GM21390 (cell line): ENCODE measurements at regions not wholly inside any gene's neighbourhood (a gene's known extent, or its start where the extent isn't known, plus 50 kb on each side); places are given as distances from the start of the nearest gene placed in this dataset.
A peak's percentile ranks its signal among the peaks of the same experiment; 100 is the strongest.

Experiments used
- ATAC-seq: cut with Tn5 transposase; IDR thresholded peaks from one replicate; pipeline ENCODE4 v1.9.1; 2021; ENCODE audit not compliant: unreplicated experiment

DNA sequence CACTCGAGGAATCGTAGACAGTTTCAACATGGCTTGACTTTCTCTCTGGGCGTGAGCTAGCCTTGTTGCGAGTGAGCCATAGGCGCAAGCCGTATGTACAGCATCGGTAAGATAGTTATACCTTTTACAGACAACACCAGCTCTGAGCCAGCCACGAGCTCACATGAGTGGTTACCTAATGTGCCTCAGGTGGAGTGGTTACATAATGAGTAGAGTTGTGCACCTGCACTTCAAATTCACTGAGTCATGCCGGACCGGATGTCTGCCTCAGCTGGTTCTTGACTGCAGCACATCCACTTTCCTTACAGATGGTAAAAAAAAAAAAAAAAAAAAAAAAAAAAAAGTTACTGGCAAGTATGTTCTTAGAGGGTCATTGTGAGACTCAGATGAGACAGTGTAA is 360.4 kb upstream of the NR5A2 start:
- no peak for ATAC-seq

DNA sequence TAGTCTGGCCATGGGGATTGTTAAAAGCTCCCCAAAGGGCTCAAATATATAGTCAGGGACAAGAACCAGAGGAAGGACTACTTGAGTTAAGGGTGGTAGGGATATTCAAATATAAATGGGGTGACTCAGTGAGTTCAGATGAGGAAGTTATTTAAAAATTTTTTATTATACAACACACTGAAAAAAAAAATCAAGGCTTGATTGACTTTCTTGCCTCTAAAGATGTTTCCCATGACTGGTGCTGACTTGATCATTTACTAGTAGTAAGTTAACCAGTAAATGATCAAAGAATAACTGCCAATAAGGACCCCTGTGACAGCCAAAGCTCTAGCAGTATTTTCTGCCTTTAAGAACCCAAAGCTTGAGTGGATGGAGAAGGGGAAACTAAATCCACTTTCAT is 357.6 kb upstream of the NR5A2 start:
- ATAC-seq: no peak

DNA sequence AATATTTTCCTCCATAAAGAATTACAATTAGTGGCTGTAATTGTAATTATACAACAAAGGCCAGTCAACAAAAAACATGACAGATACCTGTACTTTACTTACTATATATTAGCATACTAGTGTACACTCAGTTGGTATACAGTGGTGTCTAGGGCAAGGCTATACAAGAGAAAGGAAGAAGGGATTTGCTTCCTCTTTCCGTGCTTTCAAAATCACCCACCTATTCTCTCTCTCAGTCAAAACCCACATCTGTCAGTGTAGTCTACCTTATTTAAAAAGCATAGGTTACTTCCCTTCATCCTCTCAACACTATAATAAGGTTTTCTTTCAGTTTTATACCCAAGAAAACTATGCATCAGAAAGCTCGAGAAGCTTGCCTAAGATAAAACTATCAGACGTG is 355.8 kb upstream of the NR5A2 start:
- no peak for ATAC-seq

GRCh38 chr1:199675937-199676336 is 351.6 kb upstream of the NR5A2 start:
- ATAC-seq: no peak

DNA sequence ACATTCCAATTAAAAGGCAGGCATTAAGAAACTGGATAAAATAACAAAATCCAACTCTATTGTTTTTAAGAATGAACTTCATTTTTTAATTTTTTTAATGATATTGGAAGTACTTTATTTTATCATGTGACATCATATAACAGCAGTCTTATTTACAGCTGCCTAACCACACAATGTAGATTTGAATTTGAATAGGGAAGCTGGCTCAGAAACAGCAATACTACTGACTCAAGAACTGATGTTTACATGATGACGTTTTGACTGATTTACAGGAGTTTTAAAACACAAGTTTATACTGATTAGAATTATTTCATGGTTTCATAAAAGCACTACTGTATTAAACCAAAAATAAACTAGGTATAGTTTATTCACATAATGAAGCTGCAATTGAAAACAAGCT is 348.7 kb upstream of the NR5A2 start:
- no peak for ATAC-seq

GRCh38 chr1:199682081-199682480 is 345.4 kb upstream of the NR5A2 start:
- ATAC-seq: no peak

- peak; percentile 90 for ATAC-seq
Measured at GRCh38 chr1:199684686-199685273, 342.7 kb upstream of the NR5A2 start.

GRCh38 chr1:199685369-199685768 is 342.1 kb upstream of the NR5A2 start:
- ATAC-seq: no peak

GRCh38 chr1:199687321-199687720 is 340.2 kb upstream of the NR5A2 start:
- no peak for ATAC-seq

DNA sequence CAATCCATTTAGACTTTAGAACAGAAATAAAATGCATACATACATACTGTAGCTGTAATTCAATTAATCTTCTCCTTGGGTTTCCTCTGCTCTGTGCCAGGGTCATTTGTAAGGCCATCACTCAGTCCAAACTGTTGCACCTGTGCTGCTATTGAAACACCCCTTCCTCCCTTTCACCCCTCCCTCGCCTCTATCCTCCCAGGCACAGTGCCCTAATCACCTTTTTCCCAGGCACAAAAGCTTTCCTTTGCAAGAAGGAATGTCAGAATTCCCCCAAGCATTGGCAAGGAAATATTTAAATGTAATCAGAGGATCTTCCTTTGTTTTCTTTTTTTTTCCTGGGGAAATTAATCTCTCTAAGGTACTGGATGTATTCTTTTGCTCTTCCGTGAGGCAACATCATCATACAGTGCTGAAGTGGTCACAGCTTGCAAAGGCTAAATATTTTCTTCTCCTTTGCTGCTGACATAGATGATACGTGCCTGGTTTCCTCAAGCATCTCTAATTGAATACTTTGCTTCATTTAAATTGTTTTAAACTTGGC is 339.3 kb upstream of the NR5A2 start:
- ATAC-seq: no peak

- no peak for ATAC-seq
Measured at GRCh38 chr1:199688774-199689173, 338.7 kb upstream of the NR5A2 start.

GRCh38 chr1:199690496-199690895 is 337.0 kb upstream of the NR5A2 start:
- ATAC-seq: no peak

DNA sequence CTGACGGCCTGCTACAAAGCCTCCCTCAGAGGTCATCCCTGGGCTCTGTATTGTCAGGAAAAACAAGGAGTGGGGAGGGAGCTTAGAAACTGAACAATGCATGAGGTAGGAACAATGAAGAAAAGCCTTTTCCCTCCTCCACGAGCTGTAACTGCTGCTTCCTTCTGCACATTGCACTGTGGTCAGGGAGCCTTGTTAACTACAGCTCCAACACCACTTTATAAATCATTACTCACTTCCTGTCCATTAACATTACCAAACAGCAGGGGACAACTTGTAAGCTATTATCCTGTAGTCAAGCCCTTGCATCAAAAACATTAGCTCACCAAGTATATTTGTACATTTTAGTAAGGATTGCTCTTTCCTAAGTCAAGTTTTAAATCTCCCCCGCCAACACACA is 336.0 kb upstream of the NR5A2 start:
- ATAC-seq: no peak

DNA sequence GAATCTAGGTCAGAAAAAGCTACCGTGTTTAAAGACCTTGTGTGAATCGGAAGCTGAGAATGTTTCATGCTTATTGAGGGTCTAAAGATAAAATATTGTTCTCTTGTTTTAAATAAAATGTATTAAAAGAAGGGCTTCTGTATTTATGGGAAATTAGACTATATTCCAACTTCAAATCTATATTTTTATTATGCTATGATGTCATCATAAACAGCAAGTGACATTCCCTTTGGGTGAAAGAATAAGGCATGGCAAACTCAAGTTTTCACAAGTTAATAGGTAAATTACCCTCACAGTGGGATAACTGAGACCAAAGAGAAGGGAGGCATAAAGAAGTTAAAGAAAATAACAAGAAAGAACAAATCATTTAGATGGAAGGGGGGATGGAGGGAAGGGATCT is 333.8 kb upstream of the NR5A2 start:
- no peak for ATAC-seq

DNA sequence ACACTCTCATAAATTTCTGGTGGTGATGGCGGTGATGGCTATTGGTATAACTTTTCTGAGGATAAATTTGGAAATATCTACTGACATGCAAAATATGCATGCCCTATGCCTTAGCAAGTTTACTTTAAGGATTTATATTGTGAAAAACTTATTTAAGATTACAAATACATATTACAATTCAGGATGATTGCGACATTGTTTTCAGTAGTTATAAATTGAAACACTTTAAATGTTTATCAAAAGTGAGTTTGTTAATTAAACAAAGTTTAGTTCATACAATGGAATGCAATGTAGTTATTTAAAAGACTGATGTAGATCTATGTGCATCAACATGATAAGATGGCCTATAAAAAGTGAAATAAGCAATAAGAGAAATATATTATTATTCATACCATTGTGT is 331.3 kb upstream of the NR5A2 start:
- ATAC-seq: no peak

GRCh38 chr1:199698222-199698621 is 329.3 kb upstream of the NR5A2 start:
- no peak for ATAC-seq

- no peak for ATAC-seq
Measured at GRCh38 chr1:199700551-199700950, 327.0 kb upstream of the NR5A2 start.

DNA sequence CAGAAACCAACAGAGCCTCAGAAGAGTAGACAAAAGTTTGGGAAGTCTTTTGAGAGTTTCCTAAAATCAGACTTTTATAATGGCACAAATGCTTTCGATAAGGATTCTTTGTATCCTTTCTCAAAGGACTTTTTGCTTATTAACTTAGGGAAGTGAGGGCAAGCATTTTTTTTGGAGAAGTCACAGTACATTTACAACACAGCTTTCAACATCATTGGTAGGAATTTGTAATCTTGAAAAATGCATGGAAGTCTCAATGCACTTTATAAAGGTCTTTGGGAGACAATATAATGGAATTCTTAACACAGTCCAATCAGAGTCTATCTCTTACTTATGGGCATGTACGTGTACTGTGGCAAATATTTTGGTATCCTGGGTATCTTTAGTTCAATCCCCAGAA is 325.8 kb upstream of the NR5A2 start:
- ATAC-seq: no peak

DNA sequence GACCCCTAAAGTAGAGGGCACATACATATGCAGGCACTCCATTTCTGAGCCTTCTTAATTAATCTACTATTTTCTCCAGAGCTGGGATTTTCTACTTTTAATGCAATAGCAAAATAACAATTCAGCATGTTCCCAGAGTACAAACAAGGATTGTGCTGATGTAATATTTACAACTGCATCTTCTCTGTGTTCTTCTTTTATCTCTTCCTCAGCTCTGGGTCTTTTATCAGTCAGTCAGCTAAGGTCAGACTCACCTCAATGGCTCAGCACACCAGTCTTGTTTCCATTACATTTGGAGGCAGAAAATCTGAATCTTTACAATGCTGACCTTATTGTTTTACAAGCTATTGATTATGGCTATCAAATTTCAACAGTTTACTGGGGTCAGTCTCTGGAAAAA is 323.3 kb upstream of the NR5A2 start:
- no peak for ATAC-seq

- ATAC-seq: no peak
Measured at GRCh38 chr1:199705825-199706224, 321.7 kb upstream of the NR5A2 start.

DNA sequence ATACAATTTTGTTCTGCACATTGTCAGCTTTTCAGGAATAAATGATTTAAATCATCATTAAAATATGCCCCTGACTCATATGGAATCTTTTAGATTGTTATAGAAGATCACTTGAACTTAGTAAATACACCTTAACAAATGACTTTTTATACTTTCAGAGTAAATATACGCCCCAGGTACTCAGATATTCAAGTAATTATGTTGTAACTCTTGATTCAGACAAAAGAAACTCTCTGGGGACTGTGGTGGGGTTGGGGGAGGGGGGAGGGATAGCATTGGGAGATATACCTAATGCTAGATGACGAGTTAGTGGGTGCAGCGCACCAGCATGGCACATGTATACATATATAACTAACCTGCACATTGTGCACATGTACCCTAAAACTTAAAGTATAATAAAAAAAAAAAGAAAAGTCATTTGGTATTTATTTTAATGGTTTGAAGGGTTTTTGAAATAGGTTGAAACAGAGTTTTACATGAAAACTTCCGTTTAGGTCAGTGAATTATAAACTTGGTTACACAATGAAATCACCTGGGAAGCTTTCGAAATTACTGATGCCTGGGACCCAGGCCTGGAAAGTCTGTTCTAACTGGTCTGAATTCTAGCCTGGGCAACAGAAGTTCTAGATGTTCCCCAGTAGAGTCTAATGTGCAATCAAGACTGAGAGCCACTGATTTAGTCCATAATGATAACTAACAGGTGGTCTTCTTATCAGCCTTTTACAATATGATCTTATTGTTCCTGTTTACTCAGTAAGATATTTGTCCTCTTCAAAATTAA is 320.5 kb upstream of the NR5A2 start:
- no peak for ATAC-seq

- no peak for ATAC-seq
Measured at GRCh38 chr1:199710974-199711373, 316.5 kb upstream of the NR5A2 start.

DNA sequence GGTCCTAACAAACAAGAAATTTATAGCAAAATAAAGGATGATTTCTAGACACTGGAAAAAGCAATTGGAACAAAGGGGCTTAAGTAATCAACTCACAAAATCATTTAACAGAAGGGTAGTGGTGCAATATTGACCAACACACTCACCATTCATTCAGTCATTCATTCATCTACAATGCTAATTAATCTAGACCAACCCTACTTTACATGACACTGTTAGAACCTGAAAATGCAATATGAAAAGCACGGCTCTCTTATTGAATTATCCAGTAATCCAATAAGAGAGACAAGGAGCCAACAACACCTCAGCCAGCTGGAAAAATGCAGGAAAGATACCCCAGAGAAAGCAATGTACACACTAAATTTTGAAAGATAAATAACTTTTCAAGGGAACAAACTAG is 310.8 kb upstream of the NR5A2 start:
- ATAC-seq: no peak
